ENCODE measurements at regions not wholly inside any gene's neighbourhood (a gene's known extent, or its start where the extent isn't known, plus 50 kb on each side); places are given as distances from the start of the nearest gene placed in this dataset.

DNA sequence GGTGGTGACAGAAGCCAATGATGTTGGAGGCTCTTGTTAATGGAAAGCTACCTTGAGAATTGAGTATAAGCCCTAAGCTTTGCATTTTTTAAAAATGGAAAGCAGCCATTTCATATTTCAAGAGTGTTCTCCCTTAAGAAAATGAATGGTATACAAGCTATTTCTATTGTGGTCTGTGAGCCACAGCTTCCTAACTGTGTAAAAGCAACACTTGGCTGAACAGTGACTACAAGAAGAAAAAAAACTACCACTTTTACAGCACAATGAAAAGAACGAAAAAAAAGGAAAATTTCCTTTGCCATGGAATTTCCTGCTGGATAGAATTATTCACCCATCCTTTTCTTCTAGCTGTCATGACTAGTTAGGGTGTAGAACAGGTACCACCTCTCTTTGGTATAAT, 397.1 kb upstream of the BTBD3 start:
- Histone ChIP-seq H3K9me3 (ENCODE audit: control insufficient read depth, insufficient read depth, low read length) (no peaks in the 10 kb centered on the region; the same call in 1 of the 2 replicates), H3K9ac (ENCODE audit: low read depth, low read length) (no peak overlapping the region), H3K36me3 (ENCODE audit: insufficient read depth, low read length) (no peaks in the 10 kb centered on the region), H3K4me1 (ENCODE audit: insufficient read depth, low read length) (no peaks in the 10 kb centered on the region)

- no peak overlapping the region for H3K9ac ChIP-seq (ENCODE audit: low read depth, low read length)
- H3K9me3 ChIP-seq (ENCODE audit: control insufficient read depth, insufficient read depth, low read length), result no peaks in the 10 kb centered on the region; the same call in 1 of the 2 replicates
- no peaks in the 10 kb centered on the region for H3K36me3 ChIP-seq (ENCODE audit: insufficient read depth, low read length)
- no peaks in the 10 kb centered on the region for H3K4me1 ChIP-seq (ENCODE audit: insufficient read depth, low read length)
Measured at GRCh38 chr20:11521476-11522365, 396.0 kb upstream of the BTBD3 start.

DNA sequence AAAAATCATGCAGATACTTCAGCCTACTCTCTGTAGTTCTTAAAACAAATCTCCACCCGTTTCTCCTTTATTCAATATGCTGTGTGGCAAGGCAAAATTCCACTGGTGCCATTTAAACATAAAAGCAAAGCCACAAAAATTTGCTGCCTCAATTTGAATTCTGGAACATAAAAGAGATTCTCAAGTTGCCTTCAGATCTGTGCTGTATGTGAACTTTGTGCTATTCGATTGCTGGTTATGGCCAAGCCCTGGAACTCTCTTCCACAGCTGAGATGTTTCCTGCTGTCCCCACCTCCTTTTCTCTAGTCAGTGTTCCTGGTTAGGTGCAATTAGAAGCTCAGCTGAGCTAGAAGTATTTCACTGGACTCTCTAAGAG, 395.3 kb upstream of the BTBD3 start:
- no peaks in the 10 kb centered on the region for H3K36me3 ChIP-seq (ENCODE audit: insufficient read depth, low read length)
- no peaks in the 10 kb centered on the region; the same call in 1 of the 2 replicates for H3K9me3 ChIP-seq (ENCODE audit: control insufficient read depth, insufficient read depth, low read length)
- no peak overlapping the region for H3K9ac ChIP-seq (ENCODE audit: low read depth, low read length)
- no peaks in the 10 kb centered on the region for H3K4me1 ChIP-seq (ENCODE audit: insufficient read depth, low read length)

GRCh38 chr20:11529047-11529446, 388.6 kb upstream of the BTBD3 start:
- Histone ChIP-seq H3K4me1 (ENCODE audit: insufficient read depth, low read length) (no peaks in the 10 kb centered on the region), H3K36me3 (ENCODE audit: insufficient read depth, low read length) (no peaks in the 10 kb centered on the region)

GRCh38 chr20:11537032-11537431, 380.7 kb upstream of the BTBD3 start:
- Histone ChIP-seq H3K9ac (ENCODE audit: low read depth, low read length) (peak overlapping the region; percentile 2; the same call in 1 of the 2 replicates), H3K4me1 (ENCODE audit: insufficient read depth, low read length) (peaks cover 53% of the 10 kb centered on the region), H3K36me3 (ENCODE audit: insufficient read depth, low read length) (no peaks in the 10 kb centered on the region), H3K9me3 (ENCODE audit: control insufficient read depth, insufficient read depth, low read length) (peaks cover 7% of the 10 kb centered on the region)

More at GRCh38 chr20:11529047-11529446, 388.6 kb upstream of the BTBD3 start:
- Histone ChIP-seq H3K9ac (ENCODE audit: low read depth, low read length) (no peak overlapping the region), H3K9me3 (ENCODE audit: control insufficient read depth, insufficient read depth, low read length) (peaks cover 18% of the 10 kb centered on the region)

DNA sequence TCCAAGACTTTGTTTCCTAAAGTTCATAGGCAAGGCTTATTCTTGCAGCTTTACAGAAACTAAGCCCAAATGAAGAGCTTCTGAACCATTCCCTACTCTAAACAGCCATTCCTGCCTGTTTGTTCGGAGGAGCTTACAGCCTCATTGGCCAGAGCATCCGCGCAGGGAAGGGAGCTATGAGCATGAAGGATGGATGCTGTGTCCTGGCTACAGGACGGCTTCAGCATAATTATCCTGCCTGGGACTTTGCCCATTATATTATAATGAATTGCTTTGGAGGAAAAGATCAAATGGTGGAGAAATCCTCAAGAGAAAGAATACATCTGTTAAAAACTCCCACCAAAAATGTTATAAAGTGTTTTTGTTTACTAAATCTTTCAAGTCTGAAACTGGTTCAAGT, 378.2 kb upstream of the BTBD3 start:
- Histone ChIP-seq H3K9me3 (ENCODE audit: control insufficient read depth, insufficient read depth, low read length) (no peaks in the 10 kb centered on the region), H3K4me1 (ENCODE audit: insufficient read depth, low read length) (peaks cover 70% of the 10 kb centered on the region), H3K36me3 (ENCODE audit: insufficient read depth, low read length) (no peaks in the 10 kb centered on the region), H3K9ac (ENCODE audit: low read depth, low read length) (no peak overlapping the region)

- no peaks in the 10 kb centered on the region for H3K36me3 ChIP-seq (ENCODE audit: insufficient read depth, low read length)
- peak overlapping the region; percentile 54 for H3K9ac ChIP-seq (ENCODE audit: low read depth, low read length)
- H3K4me1 ChIP-seq (ENCODE audit: insufficient read depth, low read length), result peaks cover 60% of the 10 kb centered on the region
- no peaks in the 10 kb centered on the region for H3K9me3 ChIP-seq (ENCODE audit: control insufficient read depth, insufficient read depth, low read length)
Measured at GRCh38 chr20:11540558-11540957, 377.1 kb upstream of the BTBD3 start.

- no peaks in the 10 kb centered on the region for H3K9me3 ChIP-seq (ENCODE audit: control insufficient read depth, insufficient read depth, low read length)
Measured at GRCh38 chr20:11542645-11543044, 375.0 kb upstream of the BTBD3 start.

GRCh38 chr20:11544029-11544678, 373.5 kb upstream of the BTBD3 start:
- H3K9me3 ChIP-seq (ENCODE audit: control insufficient read depth, insufficient read depth, low read length), result no peaks in the 10 kb centered on the region
- H3K4me1 ChIP-seq (ENCODE audit: insufficient read depth, low read length), result peaks cover 37% of the 10 kb centered on the region
- H3K9ac ChIP-seq (ENCODE audit: low read depth, low read length), result no peak overlapping the region
- no peaks in the 10 kb centered on the region for H3K36me3 ChIP-seq (ENCODE audit: insufficient read depth, low read length)

More at GRCh38 chr20:11542645-11543044, 375.0 kb upstream of the BTBD3 start:
- Histone ChIP-seq H3K9ac (ENCODE audit: low read depth, low read length) (no peak overlapping the region), H3K4me1 (ENCODE audit: insufficient read depth, low read length) (peaks cover 50% of the 10 kb centered on the region), H3K36me3 (ENCODE audit: insufficient read depth, low read length) (no peaks in the 10 kb centered on the region)

DNA sequence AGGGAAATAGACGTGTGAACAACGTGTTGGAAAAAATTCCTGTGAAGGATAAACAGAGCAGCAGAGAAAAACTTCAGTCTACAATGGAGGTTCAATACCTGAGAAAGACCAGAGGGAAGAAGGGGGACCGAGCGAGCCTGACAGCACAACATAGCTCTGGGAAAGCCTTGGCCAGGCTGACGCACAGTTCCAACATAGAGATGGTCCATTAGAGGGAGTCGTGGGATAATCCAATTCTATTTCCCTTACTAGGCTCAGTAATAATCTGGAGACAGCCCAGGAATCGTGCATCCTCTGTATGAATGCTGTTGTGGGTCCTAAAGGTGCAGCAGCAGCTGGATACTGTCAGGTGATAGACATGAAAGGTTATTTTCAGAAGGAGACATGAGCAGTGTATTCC, 370.8 kb upstream of the BTBD3 start:
- H3K9ac ChIP-seq (ENCODE audit: low read depth, low read length), result no peak overlapping the region
- no peaks in the 10 kb centered on the region for H3K9me3 ChIP-seq (ENCODE audit: control insufficient read depth, insufficient read depth, low read length)
- no peaks in the 10 kb centered on the region for H3K36me3 ChIP-seq (ENCODE audit: insufficient read depth, low read length)
- H3K4me1 ChIP-seq (ENCODE audit: insufficient read depth, low read length), result peaks cover 20% of the 10 kb centered on the region

DNA sequence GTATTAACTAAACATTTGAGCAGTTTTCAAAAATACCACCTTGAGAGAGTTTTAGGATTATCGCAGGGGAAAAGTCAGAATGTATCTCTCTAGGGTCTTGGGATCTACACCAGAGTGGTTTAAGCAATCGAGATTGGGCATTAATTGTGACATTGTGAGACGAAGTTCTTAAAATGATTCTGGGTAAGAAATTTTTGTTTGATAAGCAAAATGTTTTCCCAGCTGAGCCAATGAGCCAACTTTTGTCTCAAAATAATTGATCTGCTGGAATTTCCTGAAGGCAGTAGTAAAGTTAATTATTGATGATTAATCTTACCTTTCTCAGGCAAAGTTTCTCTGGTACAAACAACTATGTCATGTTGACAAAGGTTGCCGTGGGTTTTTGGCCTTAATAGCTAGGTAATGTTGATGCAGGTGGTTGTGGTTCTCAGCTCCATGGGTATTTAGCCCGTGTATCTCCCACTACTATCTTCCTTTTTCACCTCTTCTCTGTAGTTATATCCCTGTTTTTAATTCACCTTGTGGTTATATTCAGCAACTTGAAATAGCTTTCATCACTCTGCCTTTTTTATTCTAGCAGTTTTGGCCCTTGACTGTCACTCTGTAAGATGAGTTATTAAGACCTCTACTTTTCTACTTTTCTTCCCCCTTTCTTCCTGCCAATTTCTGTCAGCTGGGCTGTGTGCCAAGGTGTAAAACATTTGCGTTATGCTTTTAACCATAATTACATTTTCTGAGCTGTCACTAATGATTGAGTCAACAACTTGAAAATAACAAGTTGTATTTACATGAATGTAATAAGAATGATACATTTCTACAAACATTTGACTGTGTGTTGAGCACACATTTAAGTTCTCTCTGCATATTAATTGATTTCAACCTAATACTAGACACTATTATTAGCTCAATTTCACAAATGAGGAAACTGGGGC, 368.3 kb upstream of the BTBD3 start:
- Histone ChIP-seq H3K4me1 (ENCODE audit: insufficient read depth, low read length) (peaks cover 4% of the 10 kb centered on the region; the same call in 1 of the 2 replicates), H3K36me3 (ENCODE audit: insufficient read depth, low read length) (no peaks in the 10 kb centered on the region), H3K9me3 (ENCODE audit: control insufficient read depth, insufficient read depth, low read length) (no peaks in the 10 kb centered on the region), H3K9ac (ENCODE audit: low read depth, low read length) (no peak overlapping the region)

GRCh38 chr20:11550657-11551338, 366.9 kb upstream of the BTBD3 start:
- H3K9me3 ChIP-seq (ENCODE audit: control insufficient read depth, insufficient read depth, low read length), result no peaks in the 10 kb centered on the region
- H3K9ac ChIP-seq (ENCODE audit: low read depth, low read length), result no peak overlapping the region
- H3K4me1 ChIP-seq (ENCODE audit: insufficient read depth, low read length), result peaks cover 4% of the 10 kb centered on the region; the same call in 1 of the 2 replicates
- H3K36me3 ChIP-seq (ENCODE audit: insufficient read depth, low read length), result no peaks in the 10 kb centered on the region

DNA sequence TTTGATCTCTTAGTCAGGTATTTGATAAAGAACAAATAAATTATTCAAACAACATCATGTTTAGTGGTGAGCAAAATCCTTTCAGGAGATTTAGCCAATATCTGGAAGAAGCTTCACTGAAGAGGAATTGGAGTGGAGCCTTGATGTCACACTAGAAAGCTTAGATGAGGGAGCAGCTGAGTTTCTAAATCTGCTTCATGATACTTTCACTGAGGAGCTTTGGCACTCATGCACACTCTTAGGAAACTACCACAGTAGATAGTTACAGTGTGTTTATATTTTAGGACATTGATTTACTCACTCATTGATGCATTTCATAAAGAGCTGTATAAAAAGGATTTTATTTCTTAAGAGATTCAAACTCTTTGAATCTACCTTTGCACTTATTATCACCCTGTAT, 366.2 kb upstream of the BTBD3 start:
- H3K9me3 ChIP-seq (ENCODE audit: control insufficient read depth, insufficient read depth, low read length), result no peaks in the 10 kb centered on the region
- H3K4me1 ChIP-seq (ENCODE audit: insufficient read depth, low read length), result peaks cover under 1% of the 10 kb centered on the region; the same call in 1 of the 2 replicates
- H3K9ac ChIP-seq (ENCODE audit: low read depth, low read length), result no peak overlapping the region
- H3K36me3 ChIP-seq (ENCODE audit: insufficient read depth, low read length), result no peaks in the 10 kb centered on the region
